Coronary artery (tissue), 2 donors: ENCODE measurements at regions not wholly inside any gene's neighbourhood (a gene's known extent, or its start where the extent isn't known, plus 50 kb on each side); places are given as distances from the start of the nearest gene placed in this dataset.

Experiments
- DNase-seq: peaks from one replicate; pipeline ENCODE4 v3.0.0-alpha.2; 2017; ENCODE audit warnings: low spot score
- H3K27ac ChIP-seq, 2 donors: fragments of 200-600 bp; sonication (generic); one replicate each; pipeline ENCODE4 v1.5.1; 2016 to 2019
- H3K4me3 ChIP-seq: fragments of 200-600 bp; sonication (generic); 2 replicates; pipeline ENCODE4 v1.5.1; 2016; ENCODE audit warnings: mild to moderate bottlenecking, moderate library complexity
- TF ChIP-seq, protein P1 (sequence below): fragments of 200-600 bp; sonication (generic); IDR thresholded peaks from one replicate; pipeline ENCODE4 v1.5.1; 2019; ENCODE audit warnings: antibody characterized with exemption

DNA sequence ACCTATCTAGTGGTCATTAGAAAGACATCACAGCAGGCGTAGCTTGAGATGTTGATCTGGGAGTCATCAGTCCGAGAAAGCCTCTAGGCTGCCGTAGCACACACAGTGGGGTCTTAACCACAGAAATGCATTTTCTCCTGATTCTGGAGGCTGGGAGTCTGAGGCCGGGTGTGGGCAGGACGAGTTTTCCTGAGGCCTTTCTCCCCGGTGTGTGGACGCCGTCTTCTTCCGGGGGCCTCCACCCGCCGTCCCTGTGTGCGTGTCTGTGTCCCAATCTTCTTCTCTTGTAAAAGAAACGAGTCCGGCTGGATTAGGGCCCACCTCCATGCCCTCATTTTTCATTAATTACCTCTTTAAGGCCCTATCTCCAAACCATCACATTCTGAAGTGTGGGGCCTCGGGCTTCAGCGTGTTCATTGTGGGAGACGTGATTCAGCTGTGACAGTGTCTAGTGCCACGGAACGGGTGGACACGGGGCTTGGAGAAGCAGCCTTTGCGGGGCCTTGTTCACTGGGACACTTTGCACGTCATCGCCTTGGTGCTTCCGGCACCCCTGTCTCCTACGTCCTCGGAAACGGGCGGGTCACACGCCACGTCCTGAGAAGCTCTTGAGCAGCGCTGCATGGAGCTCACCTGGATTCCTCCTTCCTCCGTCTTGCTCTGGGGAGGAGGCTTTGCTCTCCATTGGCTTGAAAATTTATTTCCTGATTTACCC lies 208.9 kb upstream of the SOX1 start:
- DNase-seq, result no peak

DNA sequence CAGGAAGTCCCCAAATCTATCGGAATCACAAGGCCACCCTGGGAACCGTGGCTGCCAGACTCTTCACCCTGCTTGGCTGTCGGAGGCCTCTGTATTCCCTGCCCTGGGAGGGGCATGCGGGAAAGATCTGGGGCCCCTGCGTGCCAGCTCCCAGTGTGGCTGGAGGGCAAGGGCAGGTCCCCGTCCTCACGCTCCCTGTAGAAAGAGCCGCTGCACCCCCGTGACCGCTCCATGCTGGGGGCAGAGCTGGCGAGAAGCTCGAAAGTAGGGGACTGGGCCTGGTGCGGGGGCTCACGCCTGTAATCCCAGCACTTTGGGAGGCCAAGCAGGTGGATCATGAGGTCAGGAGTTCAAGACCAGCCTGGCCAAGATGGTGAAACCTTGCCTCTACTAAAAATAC lies 208.4 kb upstream of the SOX1 start:
- TF ChIP-seq, protein P1, sequence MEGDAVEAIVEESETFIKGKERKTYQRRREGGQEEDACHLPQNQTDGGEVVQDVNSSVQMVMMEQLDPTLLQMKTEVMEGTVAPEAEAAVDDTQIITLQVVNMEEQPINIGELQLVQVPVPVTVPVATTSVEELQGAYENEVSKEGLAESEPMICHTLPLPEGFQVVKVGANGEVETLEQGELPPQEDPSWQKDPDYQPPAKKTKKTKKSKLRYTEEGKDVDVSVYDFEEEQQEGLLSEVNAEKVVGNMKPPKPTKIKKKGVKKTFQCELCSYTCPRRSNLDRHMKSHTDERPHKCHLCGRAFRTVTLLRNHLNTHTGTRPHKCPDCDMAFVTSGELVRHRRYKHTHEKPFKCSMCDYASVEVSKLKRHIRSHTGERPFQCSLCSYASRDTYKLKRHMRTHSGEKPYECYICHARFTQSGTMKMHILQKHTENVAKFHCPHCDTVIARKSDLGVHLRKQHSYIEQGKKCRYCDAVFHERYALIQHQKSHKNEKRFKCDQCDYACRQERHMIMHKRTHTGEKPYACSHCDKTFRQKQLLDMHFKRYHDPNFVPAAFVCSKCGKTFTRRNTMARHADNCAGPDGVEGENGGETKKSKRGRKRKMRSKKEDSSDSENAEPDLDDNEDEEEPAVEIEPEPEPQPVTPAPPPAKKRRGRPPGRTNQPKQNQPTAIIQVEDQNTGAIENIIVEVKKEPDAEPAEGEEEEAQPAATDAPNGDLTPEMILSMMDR, result no peak
- no peak overlapping the region for H3K27ac ChIP-seq
- H3K4me3 ChIP-seq, result no peak overlapping the region
- DNase-seq, result no peak

More for the DNA sequence above, 208.9 kb upstream of the SOX1 start:
- TF ChIP-seq, protein P1, result no peak
- no peak overlapping the region for H3K27ac ChIP-seq
- no peak overlapping the region for H3K4me3 ChIP-seq

DNA sequence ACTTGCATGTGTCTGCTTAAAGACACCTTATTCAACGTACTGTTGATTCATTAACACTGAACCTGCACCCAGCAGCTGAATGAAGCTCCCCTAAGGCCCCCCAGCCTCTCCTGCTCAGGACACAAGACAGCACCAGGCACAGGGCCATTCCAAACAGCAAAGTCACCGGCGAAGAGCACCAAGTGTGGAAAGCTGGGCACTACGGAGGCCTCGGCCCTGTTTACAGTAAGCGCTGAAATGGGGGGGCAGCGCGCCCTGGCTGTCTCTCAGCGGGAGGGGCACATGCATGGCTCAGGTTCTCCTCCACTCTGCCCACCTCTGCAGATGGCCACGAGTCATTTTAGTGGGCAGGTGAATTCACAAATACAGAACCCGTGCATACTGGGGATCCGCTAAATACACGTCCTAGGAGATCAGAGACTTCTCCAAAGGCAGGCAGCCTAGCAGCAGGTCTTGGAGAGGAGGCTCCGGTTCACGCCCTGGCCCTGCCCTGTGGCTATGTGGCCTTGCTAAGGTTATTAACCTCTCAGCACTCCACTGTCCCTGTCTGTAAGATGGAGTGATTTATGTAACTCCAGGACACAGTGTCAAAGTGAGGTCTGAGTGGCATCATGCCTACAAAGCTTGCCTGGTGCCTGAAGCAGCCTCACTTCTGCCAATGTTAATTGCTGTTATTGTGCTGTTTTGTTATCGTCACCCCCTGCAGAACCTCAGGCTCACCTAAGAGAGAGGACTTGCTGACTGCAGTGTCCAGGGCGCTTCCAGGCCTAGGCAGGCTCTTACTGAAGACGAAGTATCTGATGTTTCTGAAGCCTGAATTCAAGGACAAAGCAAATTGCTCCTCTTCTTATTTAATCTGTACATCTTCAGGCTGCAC lies 207.4 kb upstream of the SOX1 start:
- Histone ChIP-seq H3K4me3 (no peak overlapping the region), H3K27ac (no peak overlapping the region)
- TF ChIP-seq, protein P1, result no peak
- no peak for DNase-seq

DNA sequence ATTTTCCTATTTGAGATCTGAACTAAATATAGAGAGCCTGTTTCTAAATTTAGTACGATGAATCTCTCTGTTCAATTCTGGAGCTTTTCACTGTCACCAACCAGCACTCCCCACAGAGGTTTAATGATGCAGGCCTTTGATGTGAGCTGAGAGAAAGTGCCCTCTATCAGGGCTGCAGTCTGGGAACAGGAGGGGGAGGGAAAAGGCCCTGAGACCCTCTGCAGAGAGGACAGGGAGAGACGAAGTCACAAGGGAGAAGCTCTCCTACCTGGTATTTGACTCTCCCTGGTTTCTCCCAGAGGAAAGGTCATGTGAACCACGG lies 206.8 kb upstream of the SOX1 start:
- no peak overlapping the region for H3K27ac ChIP-seq
- DNase-seq, result no peak

DNA sequence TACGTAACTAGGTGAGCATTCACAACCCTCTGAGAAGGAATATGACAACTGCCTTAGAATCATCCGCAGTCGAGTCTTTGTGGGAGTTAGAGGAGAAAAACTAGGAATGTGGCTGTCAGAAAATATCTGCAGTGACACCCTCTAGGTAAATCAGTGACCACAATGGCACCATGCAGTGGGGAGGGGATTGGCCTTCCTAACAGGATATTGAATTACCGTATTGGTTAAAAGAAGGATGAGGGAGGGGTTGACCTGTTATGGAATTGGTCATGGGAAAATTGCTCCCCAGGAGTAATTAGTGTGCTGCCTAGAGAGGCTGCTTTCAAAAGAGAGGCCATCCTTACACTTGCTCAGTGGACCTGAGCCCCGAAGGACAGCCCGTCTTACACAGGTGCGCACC lies 205.6 kb upstream of the SOX1 start:
- TF ChIP-seq, protein P1, result no peak

More for the DNA sequence above, 206.8 kb upstream of the SOX1 start:
- no peak overlapping the region for H3K4me3 ChIP-seq
- TF ChIP-seq, protein P1, result no peak

DNA sequence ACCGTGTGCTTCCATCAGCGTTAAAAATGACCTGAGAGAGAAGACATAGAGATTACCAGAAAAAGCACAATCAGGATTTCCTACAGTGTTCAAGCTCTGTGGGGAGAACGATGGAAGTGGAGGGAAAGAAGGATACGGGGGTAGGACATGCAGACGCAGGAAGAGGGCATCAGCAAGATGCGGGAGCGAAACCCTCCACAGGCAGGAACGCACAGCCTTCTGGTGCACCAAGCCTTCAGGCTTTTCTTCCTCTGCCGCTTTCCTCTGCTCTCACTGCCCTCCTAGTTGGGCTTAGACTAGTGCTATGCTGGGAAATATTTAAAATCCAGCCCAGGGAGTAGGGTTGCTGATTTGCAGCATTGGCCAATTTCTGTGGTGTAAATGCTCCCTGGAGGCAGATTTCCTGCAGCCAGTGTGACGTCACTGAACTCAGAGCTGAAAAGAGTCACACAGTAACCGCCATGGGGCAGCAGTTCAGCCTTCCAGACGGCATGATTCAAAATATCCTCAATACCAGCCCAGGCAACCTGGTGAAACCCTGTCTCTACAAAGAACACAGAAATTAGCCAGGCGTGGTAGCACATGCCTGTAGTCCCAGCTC lies 205.1 kb upstream of the SOX1 start:
- TF ChIP-seq, protein P1, result no peak
- Histone ChIP-seq H3K4me3 (no peak overlapping the region), H3K27ac (no peak overlapping the region)
- DNase-seq, result no peak

More for the DNA sequence above, 205.6 kb upstream of the SOX1 start:
- H3K27ac ChIP-seq, result no peak overlapping the region
- no peak for DNase-seq
- no peak overlapping the region for H3K4me3 ChIP-seq
